HepG2 (cell line): ENCODE measurements at regions not wholly inside any gene's neighbourhood (a gene's known extent, or its start where the extent isn't known, plus 50 kb on each side); places are given as distances from the start of the nearest gene placed in this dataset.

Source experiments
- ATAC-seq: fragments of 200-7000 bp; cut with Tn5 transposase; 3 replicates; pipeline ENCODE4 v1.9.1; 2020; ENCODE audit warnings: mild to moderate bottlenecking, moderate library complexity
- BruUV-seq: library from RNA; stranded (reverse); fragments of 400-500 nt; replicated peaks from 2 replicates; lab custom pipeline; 2021; lab: Mats Ljungman, UMichigan
- CTCF ChIA-PET: fragments of 300-600 bp; formaldehyde crosslinking; extraction: SDS; loops from one replicate; lab custom pipeline; 2021; ENCODE audit warnings: low total read pairs, inconsistent platforms, low intra/inter-chr PET ratio; lab: Yijun Ruan, JAX
- POLR2A ChIA-PET: fragments of 350-600 bp; sonication (Branson Sonifier 250); formaldehyde crosslinking; loops from one replicate; lab custom pipeline; 2020; ENCODE audit warnings: antibody characterized with exemption, inconsistent platforms; lab: Yijun Ruan, JAX
- DNase-seq: peaks from one replicate; pipeline ENCODE4 v3.0.0-alpha.2; 2015; ENCODE audit warnings: low spot score
- FAIRE-seq: peaks from 3 replicates; lab custom pipeline; 2011; peaks lifted over from hg19 to GRCh38; lab: Jason Lieb, UNC
- H2AFZ ChIP-seq: one replicate; pipeline ENCODE4 v1.6.1; 2011; ENCODE audit warnings: low read length, inconsistent platforms
- H3K27ac ChIP-seq: fragments of 300-600 bp; 3 replicates; pipeline ENCODE4 v1.8.0; 2011; ENCODE audit warnings: mixed run types, mild to moderate bottlenecking, mixed read lengths, low read length, inconsistent platforms; ENCODE audit not compliant: insufficient read depth; ENCODE audit errors: extremely low read length
- H3K27me3 ChIP-seq, 2 experiments: fragments of 200-600 bp in 1 of 2; 2 replicates in 1 of 2; 3 replicates in 1 of 2; pipeline versions ENCODE4 v1.6.0 to v1.8.0; 2011; ENCODE audit warnings: low read length in 2 of 2, mild to moderate bottlenecking in 2 of 2, moderate library complexity in 2 of 2, inconsistent platforms in 1 of 2; ENCODE audit not compliant: insufficient read depth in 2 of 2, control insufficient read depth in 1 of 2
- H3K36me3 ChIP-seq, 2 experiments: fragments of 200-600 bp in 1 of 2; replicated peaks in 1 of 2; 2 replicates in 1 of 2; 3 replicates in 1 of 2; pipeline versions ENCODE4 v1.5.1 to v1.8.0; 2011; ENCODE audit warnings: low read length in 2 of 2, inconsistent platforms in 1 of 2; ENCODE audit not compliant: insufficient read depth in 2 of 2, control insufficient read depth in 1 of 2
- H3K4me1 ChIP-seq: 2 replicates; pipeline ENCODE4 v1.5.1; 2012; ENCODE audit warnings: low read length, inconsistent platforms; ENCODE audit not compliant: insufficient read depth
- H3K4me2 ChIP-seq: 2 replicates; pipeline ENCODE4 v1.6.0; 2011; ENCODE audit warnings: low read depth, low read length, inconsistent platforms
- H3K4me3 ChIP-seq, 3 experiments: fragments of 200-600 bp in 1 of 3; sonication (generic), shearing (Covaris generic) in 1 of 3; replicated peaks in 1 of 3; 2 replicates each; pipeline ENCODE4 v1.5.1; 2011 to 2016; ENCODE audit warnings: low read length in 3 of 3, inconsistent platforms in 2 of 3, low read depth in 2 of 3, mild to moderate bottlenecking in 2 of 3, control low read depth in 1 of 3, mixed read lengths in 1 of 3; ENCODE audit not compliant: insufficient read depth in 1 of 3
- H3K79me2 ChIP-seq: one replicate; pipeline ENCODE4 v1.6.1; 2011; ENCODE audit warnings: low read length, inconsistent platforms; ENCODE audit not compliant: insufficient read depth
- H3K9ac ChIP-seq: 2 replicates; pipeline ENCODE4 v1.6.0; 2011; ENCODE audit warnings: mild to moderate bottlenecking, low read depth, low read length, inconsistent platforms; ENCODE audit not compliant: insufficient read depth
- H3K9me3 ChIP-seq: 2 replicates; pipeline ENCODE4 v1.5.1; 2012; ENCODE audit warnings: mild to moderate bottlenecking, low read length
- H4K20me1 ChIP-seq: 2 replicates; pipeline ENCODE4 v1.6.0; 2011; ENCODE audit warnings: inconsistent platforms, mild to moderate bottlenecking, low read length, moderate library complexity; ENCODE audit not compliant: insufficient read depth
- AKAP8 ChIP-seq: sonication (generic); formaldehyde crosslinking; IDR thresholded peaks from 2 replicates; pipeline ENCODE4 v1.5.1; 2020; ENCODE audit warnings: mild to moderate bottlenecking, missing genetic modification reagents
- CEBPG ChIP-seq: IDR thresholded peaks from 2 replicates; pipeline ENCODE4 v1.6.1; 2016
- DNMT3B ChIP-seq: conservative IDR thresholded peaks from 2 replicates; pipeline ENCODE4 v1.6.1; 2016; ENCODE audit warnings: missing biosample characterization, control low read depth
- HDAC6 ChIP-seq: fragments of 200-600 bp; sonication (generic); IDR thresholded peaks from 2 replicates; pipeline ENCODE4 v1.7.0; 2017; ENCODE audit warnings: mild to moderate bottlenecking, antibody characterized with exemption, low read length, low read depth
- HMG20B ChIP-seq: conservative IDR thresholded peaks from 2 replicates; pipeline ENCODE4 v1.6.1; 2016; ENCODE audit warnings: missing genetic modification reagents, missing compliant biosample characterization
- HNRNPH1 ChIP-seq: fragments of 200-400 bp; formaldehyde crosslinking; optimal IDR thresholded peaks from 2 replicates; pipeline ENCODE3; 2017; ENCODE audit warnings: mild to moderate bottlenecking, low read depth, low read length
- KDM5B ChIP-seq: sonication (generic); formaldehyde crosslinking; IDR thresholded peaks from 2 replicates; pipeline ENCODE4 v1.4.0; 2020; ENCODE audit warnings: missing genetic modification reagents, mild to moderate bottlenecking, borderline replicate concordance
- MAFF ChIP-seq: IDR thresholded peaks from 2 replicates; pipeline ENCODE4 v1.6.1; 2011; ENCODE audit warnings: low read depth, low read length, improper control_type of control experiment
- RNF2 ChIP-seq: fragments of 450-650 bp; conservative IDR thresholded peaks from 2 replicates; pipeline ENCODE4 v1.6.1; 2016; ENCODE audit warnings: low read depth
- SIX4 ChIP-seq: sonication (generic); formaldehyde crosslinking; IDR thresholded peaks from 2 replicates; pipeline ENCODE4 v1.4.0; 2020; ENCODE audit warnings: missing genetic modification reagents
- SRSF1 ChIP-seq: fragments of 200-400 bp; formaldehyde crosslinking; optimal IDR thresholded peaks from 2 replicates; pipeline ENCODE3; 2017; ENCODE audit warnings: mild to moderate bottlenecking, low read depth, low read length, moderate library complexity
- ZFP37 ChIP-seq: sonication (generic); formaldehyde crosslinking; IDR thresholded peaks from 2 replicates; pipeline ENCODE4 v1.4.0; 2020; ENCODE audit warnings: missing genetic modification reagents, borderline replicate concordance
- ZFP41 ChIP-seq: sonication (generic); formaldehyde crosslinking; IDR thresholded peaks from 2 replicates; pipeline ENCODE4 v1.4.0; 2020; ENCODE audit warnings: mild to moderate bottlenecking, missing genetic modification reagents, borderline replicate concordance
- ZNF12 ChIP-seq: sonication (generic); formaldehyde crosslinking; IDR thresholded peaks from 2 replicates; pipeline ENCODE4 v1.5.0; 2020; ENCODE audit warnings: missing genetic modification reagents
- ZNF331 ChIP-seq: sonication (generic); formaldehyde crosslinking; IDR thresholded peaks from 2 replicates; pipeline ENCODE4 v1.4.0; 2020; ENCODE audit warnings: missing genetic modification reagents
- ZNF468 ChIP-seq: sonication (generic); formaldehyde crosslinking; IDR thresholded peaks from 2 replicates; pipeline ENCODE4 v1.8.0; 2022; ENCODE audit warnings: mild to moderate bottlenecking, moderate library complexity, missing genetic modification reagents
- ZNF619 ChIP-seq: sonication (generic); formaldehyde crosslinking; IDR thresholded peaks from 2 replicates; pipeline ENCODE4 v1.4.0; 2020; ENCODE audit warnings: mild to moderate bottlenecking, missing genetic modification reagents
- ZNF768 ChIP-seq: sonication (generic); formaldehyde crosslinking; IDR thresholded peaks from 2 replicates; pipeline ENCODE4 v1.4.0; 2020; ENCODE audit warnings: missing genetic modification reagents
- in situ Hi-C: cut with HindIII; loops from 2 replicates; pipeline ENCODE4 v1.10.0; 2017; ENCODE audit warnings: low pct_unique_long_range_greater_than_20kb; ENCODE audit not compliant: extremely low pct_ligation_motif_present
- intact Hi-C: fragments of 100-400 bp; cut with micrococcal nuclease; formaldehyde crosslinking; loops from one replicate; pipeline ENCODE4 v1.10.0; 2022; ENCODE audit not compliant: unreplicated experiment
- TF ChIP-seq, protein P1 (sequence below): sonication (generic); formaldehyde crosslinking; IDR thresholded peaks from 2 replicates; pipeline ENCODE4 v1.5.1; 2020; ENCODE audit warnings: missing genetic modification reagents, mild to moderate bottlenecking, borderline replicate concordance
- TF ChIP-seq, protein P2 (sequence below): sonication (generic); formaldehyde crosslinking; IDR thresholded peaks from 2 replicates; pipeline ENCODE4 v1.8.1; 2023; ENCODE audit warnings: missing genetic modification reagents, mild to moderate bottlenecking, borderline replicate concordance

DNA sequence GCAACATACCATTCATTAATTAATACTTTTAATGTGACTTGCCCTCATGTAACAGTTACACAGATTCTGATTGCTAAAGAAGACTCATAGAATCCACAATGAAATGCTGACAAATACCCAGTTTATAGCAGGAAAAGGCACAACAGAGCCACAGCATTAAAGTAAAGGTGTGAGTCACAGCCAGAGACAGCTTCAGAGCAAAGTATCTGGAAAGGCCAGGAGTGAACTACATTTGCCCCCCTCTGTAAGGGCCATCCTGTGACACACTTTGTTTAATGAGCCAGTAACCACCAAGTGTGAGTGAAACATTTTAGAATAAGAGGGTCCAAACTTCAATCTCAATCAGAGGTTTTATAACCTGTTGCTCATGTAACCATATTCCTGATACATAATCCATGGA, 133.8 kb upstream of the TACR3 start:
- ATAC-seq: no peak

More for the DNA sequence above, 133.8 kb upstream of the TACR3 start:
- intact Hi-C loops (no loop called here), in situ Hi-C loops (no loop called here)
- Histone ChIP-seq H3K36me3 (no peaks in the 10 kb centered on the region), H3K4me3 (no peak overlapping the region), H3K27me3 (no peaks in the 10 kb centered on the region; a peak in 1 of 5 replicates), H4K20me1 (no peaks in the 10 kb centered on the region), H3K79me2 (no peaks in the 10 kb centered on the region), H3K4me1 (no peaks in the 10 kb centered on the region), H2AFZ (no peak overlapping the region), H3K9me3 (no peaks in the 10 kb centered on the region), H3K27ac (no peak overlapping the region)
- FAIRE-seq: no peak
- ChIA-PET CTCF (no interaction called here), POLR2A (no interaction called here)
- BruUV-seq: no TSS peak
- DNase-seq: no peak
- TF ChIP-seq HMG20B (no peak), ZNF468 (CRISPR knock-in tag) (no peak), MAFF (no peak), KDM5B (CRISPR knock-in tag) (no peak), ZNF12 (CRISPR knock-in tag) (no peak), ZFP37 (CRISPR knock-in tag) (no peak), HNRNPH1 (no peak), CEBPG (no peak), SIX4 (no peak), ZNF619 (no peak), ZNF768 (CRISPR knock-in tag) (no peak), ZFP41 (no peak), SRSF1 (no peak), DNMT3B (CRISPR knock-in tag) (no peak), AKAP8 (CRISPR knock-in tag) (no peak), HDAC6 (no peak), ZNF331 (CRISPR knock-in tag) (no peak), RNF2 (no peak)
- TF ChIP-seq, protein P1, sequence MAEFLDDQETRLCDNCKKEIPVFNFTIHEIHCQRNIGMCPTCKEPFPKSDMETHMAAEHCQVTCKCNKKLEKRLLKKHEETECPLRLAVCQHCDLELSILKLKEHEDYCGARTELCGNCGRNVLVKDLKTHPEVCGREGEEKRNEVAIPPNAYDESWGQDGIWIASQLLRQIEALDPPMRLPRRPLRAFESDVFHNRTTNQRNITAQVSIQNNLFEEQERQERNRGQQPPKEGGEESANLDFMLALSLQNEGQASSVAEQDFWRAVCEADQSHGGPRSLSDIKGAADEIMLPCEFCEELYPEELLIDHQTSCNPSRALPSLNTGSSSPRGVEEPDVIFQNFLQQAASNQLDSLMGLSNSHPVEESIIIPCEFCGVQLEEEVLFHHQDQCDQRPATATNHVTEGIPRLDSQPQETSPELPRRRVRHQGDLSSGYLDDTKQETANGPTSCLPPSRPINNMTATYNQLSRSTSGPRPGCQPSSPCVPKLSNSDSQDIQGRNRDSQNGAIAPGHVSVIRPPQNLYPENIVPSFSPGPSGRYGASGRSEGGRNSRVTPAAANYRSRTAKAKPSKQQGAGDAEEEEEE (CRISPR knock-in tag): no peak
- TF ChIP-seq, protein P2, sequence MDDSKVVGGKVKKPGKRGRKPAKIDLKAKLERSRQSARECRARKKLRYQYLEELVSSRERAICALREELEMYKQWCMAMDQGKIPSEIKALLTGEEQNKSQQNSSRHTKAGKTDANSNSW (CRISPR knock-in tag): no peak
- TF ChIP-seq, all 625 proteins: peak for 0
- H3K4me2 ChIP-seq: no peak overlapping the region
- H3K9ac ChIP-seq: no peak overlapping the region
